GM10847 (cell line): ENCODE measurements at regions not wholly inside any gene's neighbourhood (a gene's known extent, or its start where the extent isn't known, plus 50 kb on each side); places are given as distances from the start of the nearest gene placed in this dataset.

Experiments
- POLR2A ChIP-seq: IDR thresholded peaks from 2 replicates; pipeline ENCODE4 v1.6.1; 2011; ENCODE audit not compliant: insufficient read length; ENCODE audit errors: extremely low read depth

GRCh38 chr2:131584380-131584779, 56.7 kb downstream of the CCDC74A start:
- TF ChIP-seq POLR2A: no peak

DNA sequence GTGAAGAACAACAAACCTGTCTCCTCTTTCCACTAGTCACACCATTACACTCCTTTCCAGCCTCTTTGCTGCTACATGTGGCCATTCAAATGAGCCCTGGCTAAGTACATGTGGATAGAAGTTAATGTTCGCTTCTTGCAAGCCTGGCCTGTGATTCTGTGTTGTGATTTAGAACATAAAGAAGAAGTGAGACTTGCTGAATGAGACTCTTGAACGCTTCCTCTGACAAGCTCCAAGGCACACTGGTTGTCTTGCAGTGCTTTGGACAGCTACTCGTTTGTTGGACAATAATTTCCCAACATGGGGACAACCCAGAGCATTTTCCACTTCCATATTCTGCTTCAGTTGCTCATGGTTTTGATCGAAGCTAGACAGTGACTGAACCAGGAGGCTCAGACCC, 57.3 kb downstream of the CCDC74A start:
- no peak for TF ChIP-seq POLR2A

DNA sequence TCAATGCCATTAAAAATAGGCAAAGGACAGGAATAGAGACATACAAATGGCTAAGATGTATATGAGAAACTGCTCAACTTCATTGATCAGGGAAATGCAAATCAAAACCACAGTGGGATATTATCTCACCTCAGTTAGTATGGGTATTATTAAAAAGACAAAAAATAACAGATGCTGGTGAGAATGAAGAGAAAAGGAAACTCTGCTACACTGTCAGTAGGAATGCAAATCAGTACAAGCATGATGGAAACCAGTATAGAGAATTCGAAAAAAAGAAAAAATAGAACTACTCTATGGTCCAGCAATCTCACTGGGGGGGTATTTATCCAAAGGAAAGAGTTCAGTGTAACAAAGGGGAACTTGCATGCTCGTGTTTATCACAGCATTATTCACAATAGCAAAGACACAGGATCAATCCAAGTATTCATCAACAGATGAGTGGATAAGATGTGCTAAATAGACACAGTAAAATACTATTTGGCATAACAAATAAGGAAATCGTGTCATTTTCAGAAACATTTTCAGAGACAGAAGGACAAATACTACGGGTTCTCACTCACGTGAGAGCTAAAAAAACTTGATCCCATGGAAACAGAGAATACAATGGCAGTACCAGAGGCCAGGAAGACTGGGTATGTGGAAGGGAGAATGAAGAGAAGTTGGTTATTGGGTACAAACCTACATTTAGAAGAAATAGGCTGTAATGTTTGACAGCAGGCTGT, 60.6 kb downstream of the CCDC74A start:
- no peak for TF ChIP-seq POLR2A

GRCh38 chr2:131590366-131590765, 62.7 kb downstream of the CCDC74A start:
- TF ChIP-seq POLR2A: no peak

- no peak for TF ChIP-seq POLR2A
Observed at GRCh38 chr2:131590896-131591295, 63.2 kb downstream of the CCDC74A start.

DNA sequence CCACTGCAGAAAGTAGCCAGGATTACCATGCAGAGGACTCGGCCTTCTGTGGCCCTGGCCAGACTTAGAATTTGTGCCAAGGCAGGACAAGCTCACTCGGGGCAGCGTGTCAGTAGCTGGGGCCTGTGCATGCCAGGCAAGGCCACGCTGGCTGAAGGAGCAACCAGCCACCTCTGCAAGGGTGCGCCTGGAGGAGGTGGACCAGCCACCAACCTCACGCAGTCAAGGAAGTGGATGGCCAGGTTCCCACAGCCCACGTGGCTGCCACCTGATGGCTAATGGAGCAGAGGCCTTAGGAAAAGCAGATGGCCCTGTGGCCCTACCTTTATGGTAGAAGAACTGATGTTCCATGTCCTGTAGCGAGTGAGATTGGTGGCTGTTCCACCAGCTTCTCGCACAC, 107.9 kb downstream of the CCDC74A start:
- no peak for TF ChIP-seq POLR2A

DNA sequence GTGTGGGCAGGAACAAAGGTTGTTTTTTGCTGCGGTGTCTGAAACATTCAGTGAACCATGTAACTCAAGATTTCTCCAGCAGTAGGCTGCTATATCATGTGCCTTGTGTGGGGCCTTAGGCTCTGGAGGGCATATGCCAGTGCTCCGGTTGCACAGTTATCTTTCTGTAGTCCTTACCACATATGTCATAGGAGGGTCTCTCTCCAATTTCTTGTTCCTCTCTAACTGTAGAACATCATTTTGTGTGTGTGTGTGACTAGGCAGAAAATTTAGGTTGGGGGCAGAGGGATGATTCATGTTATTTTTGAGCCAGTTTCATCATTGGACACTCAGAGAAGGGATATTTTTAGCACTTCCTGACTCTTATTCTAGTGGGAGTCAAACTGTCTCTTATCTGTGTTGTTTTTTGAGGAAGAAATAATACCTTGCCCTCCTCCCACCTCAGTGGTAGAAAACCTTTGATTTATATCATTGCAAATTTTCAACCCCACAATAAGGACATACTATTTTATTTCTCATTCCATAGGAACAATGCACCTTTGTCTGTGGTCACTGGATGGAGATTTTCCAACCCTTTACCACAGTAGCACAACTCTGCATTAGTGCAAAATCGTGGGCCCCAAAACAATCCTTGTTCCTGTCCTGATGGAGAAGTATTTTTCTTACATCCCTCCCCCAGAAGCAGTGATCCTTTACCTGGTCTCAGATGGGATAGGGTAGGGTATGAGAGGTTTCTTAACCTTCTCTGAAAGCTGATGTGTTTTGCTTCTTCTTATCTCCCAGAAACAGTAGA, 113.9 kb downstream of the CCDC74A start:
- TF ChIP-seq POLR2A: no peak

DNA sequence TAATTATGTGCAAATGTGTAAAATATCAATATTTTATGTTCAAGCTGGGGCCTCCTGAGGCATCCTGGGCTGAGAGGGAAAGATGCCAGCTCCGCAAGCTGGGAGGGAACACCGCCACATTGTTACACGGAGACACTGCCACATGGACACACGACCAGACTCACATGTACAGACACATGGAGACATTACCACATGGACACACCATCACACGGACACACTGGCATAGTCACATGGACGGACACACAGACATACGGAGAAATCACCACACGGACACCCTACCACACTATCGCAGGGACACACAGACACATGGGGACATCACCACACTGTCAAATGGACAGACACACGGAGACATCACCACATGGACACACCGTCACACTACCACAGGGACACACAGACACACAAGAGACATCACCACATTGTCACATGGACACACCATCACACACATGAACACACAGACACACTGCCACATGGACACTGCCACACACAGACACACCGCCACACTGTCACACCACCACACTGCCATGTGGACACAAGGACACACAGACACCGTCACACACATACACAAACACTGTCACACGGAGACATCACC, 117.6 kb downstream of the CCDC74A start:
- no peak for TF ChIP-seq POLR2A

- TF ChIP-seq POLR2A: no peak
Observed at GRCh38 chr2:131646669-131647297, 119.1 kb downstream of the CCDC74A start.

GRCh38 chr2:131656816-131657633, 129.3 kb downstream of the CCDC74A start:
- no peak for TF ChIP-seq POLR2A

DNA sequence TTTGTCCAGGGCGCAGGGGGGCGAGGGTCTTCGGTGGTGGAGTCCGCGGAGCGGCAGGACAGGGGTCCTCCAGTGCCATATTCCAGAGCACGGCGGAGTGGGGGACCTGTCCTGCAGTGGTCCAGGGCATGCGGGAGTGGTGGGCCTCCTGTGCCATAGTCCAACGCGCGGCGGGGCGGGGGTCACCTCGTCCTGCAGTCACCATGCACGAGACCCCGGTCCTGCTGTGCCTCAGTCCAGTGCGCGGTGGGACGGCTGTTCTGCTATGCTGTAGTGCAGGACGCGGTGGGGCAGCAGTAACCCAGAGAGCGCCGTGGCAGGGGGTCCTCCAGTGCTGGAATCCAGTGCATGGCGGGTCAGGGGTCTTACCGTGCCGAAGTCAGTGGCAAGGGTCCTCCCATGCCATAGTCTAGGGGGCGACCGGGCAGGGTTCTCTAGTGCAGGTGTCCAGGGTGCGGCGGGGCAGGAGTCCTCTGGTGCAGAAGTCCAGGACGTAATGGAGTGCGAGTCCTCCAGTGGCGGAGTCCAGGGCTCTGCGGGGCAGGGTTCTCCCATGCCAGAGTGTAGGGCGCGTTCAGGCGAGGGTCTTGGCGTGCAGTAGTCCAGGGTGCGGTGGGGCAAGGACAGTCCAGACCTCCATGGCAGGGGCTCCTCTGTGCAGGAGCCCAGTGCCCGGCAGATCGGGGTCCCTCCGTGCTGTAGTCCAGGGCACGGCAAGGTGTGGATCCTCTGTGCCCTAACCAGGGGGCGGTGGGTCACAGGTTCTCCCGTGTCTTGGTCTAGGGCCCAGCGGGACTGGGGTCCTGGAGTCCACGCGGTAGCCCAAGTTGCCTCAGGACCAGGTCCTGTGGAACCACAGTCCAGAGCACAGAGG, 130.4 kb downstream of the CCDC74A start:
- TF ChIP-seq POLR2A: no peak

DNA sequence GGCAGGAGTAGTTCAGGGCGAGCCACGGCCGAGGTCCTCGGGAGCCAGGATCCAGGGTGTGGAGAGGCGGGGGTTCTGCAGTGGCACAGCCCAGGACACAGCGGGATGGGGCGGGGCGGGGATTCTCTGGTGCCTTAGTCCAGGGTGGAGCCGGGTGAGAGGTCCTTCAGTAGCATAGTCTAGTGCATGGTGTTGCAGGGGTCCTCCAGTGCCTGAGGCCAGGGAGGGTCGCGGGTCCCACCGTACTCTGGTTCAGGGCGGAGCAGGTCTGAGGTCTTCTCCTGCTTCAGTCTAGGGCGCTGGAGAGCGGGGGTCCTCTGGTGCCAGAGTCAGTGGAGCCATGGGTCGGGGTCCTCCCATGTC, 131.1 kb downstream of the CCDC74A start:
- TF ChIP-seq POLR2A: no peak

- TF ChIP-seq POLR2A: no peak
Observed at GRCh38 chr2:131659168-131659572, 131.5 kb downstream of the CCDC74A start.
